ENCODE measurements at regions not wholly inside any gene's neighbourhood (a gene's known extent, or its start where the extent isn't known, plus 50 kb on each side); places are given as distances from the start of the nearest gene placed in this dataset.

- TF ChIP-seq CTCF (IDR thresholded peaks at IDR 0.05) (no peak), POLR2AphosphoS5 (IDR thresholded peaks at IDR 0.05; ENCODE audit: low read depth, low read length) (no peak), REST (IDR thresholded peaks at IDR 0.05; ENCODE audit: insufficient read depth in 1 of 2, low read depth in 2 of 2, low read length in 1 of 2) (no peak)
These were observed 225.6 kb upstream of the VLDLR start for GRCh38 chr9:2395814-2396612.

Data from Panc1 (cell line).